Fibroblast of mammary gland (primary cell): ENCODE measurements at regions not wholly inside any gene's neighbourhood (a gene's known extent, or its start where the extent isn't known, plus 50 kb on each side); places are given as distances from the start of the nearest gene placed in this dataset.
"Not testable (repeated sequence)": the region's sequence is repeated elsewhere in the genome, so short reads cannot be mapped to it uniquely, and the experiment has no call there.

Experiments
- DNase-seq: peaks from one replicate; pipeline ENCODE4 v3.0.0-alpha.2; 2010; ENCODE audit warnings: low read depth
- H3K4me3 ChIP-seq: 2 replicates; pipeline ENCODE4 v1.5.1; 2011; ENCODE audit warnings: low read depth, mild to moderate bottlenecking, low read length, moderate library complexity; ENCODE audit not compliant: control insufficient read depth
- CTCF ChIP-seq: conservative IDR thresholded peaks from 2 replicates; pipeline ENCODE4 v1.5.1; 2011; ENCODE audit warnings: low read depth, low read length, inconsistent platforms; ENCODE audit not compliant: control insufficient read depth, insufficient read depth

GRCh38 chr2:83282043-83282795 is 1176.9 kb downstream of the SUCLG1 start:
- H3K4me3 ChIP-seq = no peak overlapping the region
- no peak for DNase-seq
- TF ChIP-seq CTCF = no peak

GRCh38 chr2:83280391-83280790 is 1178.7 kb downstream of the SUCLG1 start:
- TF ChIP-seq CTCF = no peak
- H3K4me3 ChIP-seq = no peak overlapping the region
- no peak for DNase-seq

- DNase-seq = no peak
- H3K4me3 ChIP-seq = no peak overlapping the region
- no peak for TF ChIP-seq CTCF
Observed at GRCh38 chr2:83273322-83273721, 1185.8 kb downstream of the SUCLG1 start.

- DNase-seq = no peak
- H3K4me3 ChIP-seq = no peak overlapping the region
- TF ChIP-seq CTCF = no peak
Observed at GRCh38 chr2:83261591-83262136, 1197.4 kb downstream of the SUCLG1 start.

GRCh38 chr2:83253848-83254247 is 1205.2 kb downstream of the SUCLG1 start:
- no peak for TF ChIP-seq CTCF
- DNase-seq = no peak
- no peak overlapping the region for H3K4me3 ChIP-seq

GRCh38 chr2:83251321-83251872 is 1207.7 kb downstream of the SUCLG1 start:
- no peak overlapping the region for H3K4me3 ChIP-seq
- DNase-seq = no peak
- TF ChIP-seq CTCF = no peak

GRCh38 chr2:83245806-83246537 is 1213.1 kb downstream of the SUCLG1 start:
- DNase-seq, H3K4me3 ChIP-seq: not testable (repeated sequence)
